OCI-LY1 (cell line): ENCODE measurements at regions not wholly inside any gene's neighbourhood (a gene's known extent, or its start where the extent isn't known, plus 50 kb on each side); places are given as distances from the start of the nearest gene placed in this dataset.

Source experiments
- H2AFZ ChIP-seq: fragments of 200-600 bp; sonication (generic), shearing (Covaris generic); 2 replicates; pipeline ENCODE4 v1.6.0; 2014; ENCODE audit warnings: antibody characterized with exemption, mild to moderate bottlenecking, low read length
- H3F3A ChIP-seq: fragments of 200-600 bp; sonication (generic), shearing (Covaris generic); 2 replicates; pipeline ENCODE4 v1.6.0; 2014; ENCODE audit warnings: mild to moderate bottlenecking, antibody characterized with exemption, low read length, moderate library complexity; ENCODE audit not compliant: insufficient read depth
- H3K27ac ChIP-seq: fragments of 200-600 bp; sonication (generic); 2 replicates; pipeline ENCODE4 v1.5.1; 2014; ENCODE audit warnings: low read length, mixed run types, mild to moderate bottlenecking, low read depth; ENCODE audit not compliant: poor library complexity, severe bottlenecking
- H3K27me3 ChIP-seq: fragments of 200-600 bp; sonication (generic); 2 replicates; pipeline ENCODE4 v1.6.0; 2014; ENCODE audit warnings: antibody characterized with exemption, mild to moderate bottlenecking, low read length, moderate library complexity; ENCODE audit not compliant: insufficient read depth
- H3K36me3 ChIP-seq: fragments of 200-600 bp; sonication (generic); 2 replicates; pipeline ENCODE4 v1.6.1; 2014; ENCODE audit warnings: mild to moderate bottlenecking, antibody characterized with exemption, low read length, moderate library complexity, mixed read lengths; ENCODE audit not compliant: insufficient read depth
- H3K4me1 ChIP-seq: fragments of 200-600 bp; sonication (generic); 2 replicates; pipeline ENCODE4 v1.5.1; 2014; ENCODE audit warnings: mild to moderate bottlenecking, low read length, moderate library complexity; ENCODE audit not compliant: insufficient read depth, severe bottlenecking
- H3K4me2 ChIP-seq: fragments of 200-600 bp; sonication (generic), shearing (Covaris generic); 2 replicates; pipeline ENCODE4 v1.6.1; 2014; ENCODE audit warnings: low read length
- H3K4me3 ChIP-seq: fragments of 200-600 bp; sonication (generic); 2 replicates; pipeline ENCODE4 v1.5.1; 2014; ENCODE audit warnings: low read length, low read depth, mild to moderate bottlenecking, mixed read lengths; ENCODE audit not compliant: poor library complexity, severe bottlenecking
- H3K79me2 ChIP-seq: fragments of 200-600 bp; shearing (Covaris generic); 2 replicates; pipeline ENCODE4 v1.6.1; 2016; ENCODE audit warnings: mixed run types, low read length, mixed read lengths; ENCODE audit not compliant: insufficient read depth
- H3K9ac ChIP-seq: fragments of 200-600 bp; sonication (generic), shearing (Covaris generic); 2 replicates; pipeline ENCODE4 v1.6.1; 2014; ENCODE audit warnings: mild to moderate bottlenecking, low read length, mixed read lengths
- H3K9me2 ChIP-seq: fragments of 200-600 bp; sonication (generic), shearing (Covaris generic); 2 replicates; pipeline ENCODE4 v1.6.1; 2014; ENCODE audit warnings: low read depth, mild to moderate bottlenecking, low read length, mixed read lengths
- H3K9me3 ChIP-seq: fragments of 200-600 bp; shearing (Covaris generic); 2 replicates; pipeline ENCODE4 v1.6.1; 2014; ENCODE audit warnings: low read length, mixed read lengths
- H4K20me1 ChIP-seq: fragments of 200-600 bp; sonication (generic), shearing (Covaris generic); 2 replicates; pipeline ENCODE4 v1.6.0; 2016; ENCODE audit warnings: mild to moderate bottlenecking, low read length; ENCODE audit not compliant: insufficient read depth
- EZH2 ChIP-seq: fragments of 200-600 bp; sonication (generic), shearing (Covaris generic); IDR thresholded peaks from 2 replicates; pipeline ENCODE4 v1.8.0; 2017; ENCODE audit warnings: borderline replicate concordance, mixed run types, mild to moderate bottlenecking, antibody characterized with exemption, low read length, moderate library complexity, mixed read lengths
- TF ChIP-seq, protein P1 (sequence below): fragments of 200-600 bp; sonication (generic), shearing (Covaris generic); IDR thresholded peaks from 2 replicates; pipeline ENCODE4 v1.5.1; 2017; ENCODE audit warnings: mild to moderate bottlenecking, antibody characterized with exemption, low read length, moderate library complexity, mixed read lengths

DNA sequence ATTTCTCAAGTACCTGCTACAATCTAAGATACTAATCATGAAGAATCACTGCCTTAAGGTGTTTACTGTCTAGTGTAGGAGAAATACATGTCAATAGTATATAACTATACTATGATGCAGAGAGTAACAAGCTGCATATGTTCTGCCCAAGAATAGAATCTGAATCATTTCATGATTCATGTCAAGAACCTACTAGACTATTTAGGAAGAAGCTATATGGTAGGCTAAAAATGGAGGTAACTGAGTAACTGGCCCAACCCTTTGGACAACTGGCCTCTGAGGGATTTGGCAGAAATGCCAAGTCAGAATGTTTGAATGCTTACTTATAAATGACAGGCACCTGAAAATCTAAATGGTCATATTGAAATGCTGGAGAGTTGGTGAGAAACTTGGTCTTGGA lies 59.9 kb upstream of the DGKG start:
- H3K79me2 ChIP-seq, result no peaks in the 10 kb centered on the region

DNA sequence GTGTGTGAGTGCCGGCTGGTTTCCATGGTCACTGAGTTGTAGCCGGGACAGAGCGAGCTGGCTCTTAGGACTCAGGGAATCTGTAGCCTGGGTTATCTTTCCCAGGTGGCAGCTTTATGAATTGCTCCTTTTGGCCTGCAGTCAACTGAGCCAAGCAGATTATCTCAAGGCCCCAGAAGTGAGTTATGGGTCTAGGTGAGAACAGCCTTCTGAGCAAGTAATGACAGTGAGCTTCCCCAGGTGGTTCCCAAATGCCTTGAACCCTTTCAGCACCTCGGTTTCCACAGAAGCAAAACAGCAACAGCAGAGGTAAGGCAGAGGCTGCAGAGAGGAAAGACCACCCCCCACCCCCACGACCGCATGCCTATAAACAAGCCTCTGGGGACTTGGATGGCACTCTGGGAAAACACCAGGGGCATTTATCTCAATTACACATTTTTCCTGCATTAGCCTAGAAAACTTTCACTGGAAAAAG lies 56.7 kb upstream of the DGKG start:
- no peaks in the 10 kb centered on the region for H3F3A ChIP-seq
- H3K4me2 ChIP-seq, result no peak overlapping the region
- H2AFZ ChIP-seq, result no peak overlapping the region
- no peaks in the 10 kb centered on the region for H3K9me2 ChIP-seq
- TF ChIP-seq, protein P1, sequence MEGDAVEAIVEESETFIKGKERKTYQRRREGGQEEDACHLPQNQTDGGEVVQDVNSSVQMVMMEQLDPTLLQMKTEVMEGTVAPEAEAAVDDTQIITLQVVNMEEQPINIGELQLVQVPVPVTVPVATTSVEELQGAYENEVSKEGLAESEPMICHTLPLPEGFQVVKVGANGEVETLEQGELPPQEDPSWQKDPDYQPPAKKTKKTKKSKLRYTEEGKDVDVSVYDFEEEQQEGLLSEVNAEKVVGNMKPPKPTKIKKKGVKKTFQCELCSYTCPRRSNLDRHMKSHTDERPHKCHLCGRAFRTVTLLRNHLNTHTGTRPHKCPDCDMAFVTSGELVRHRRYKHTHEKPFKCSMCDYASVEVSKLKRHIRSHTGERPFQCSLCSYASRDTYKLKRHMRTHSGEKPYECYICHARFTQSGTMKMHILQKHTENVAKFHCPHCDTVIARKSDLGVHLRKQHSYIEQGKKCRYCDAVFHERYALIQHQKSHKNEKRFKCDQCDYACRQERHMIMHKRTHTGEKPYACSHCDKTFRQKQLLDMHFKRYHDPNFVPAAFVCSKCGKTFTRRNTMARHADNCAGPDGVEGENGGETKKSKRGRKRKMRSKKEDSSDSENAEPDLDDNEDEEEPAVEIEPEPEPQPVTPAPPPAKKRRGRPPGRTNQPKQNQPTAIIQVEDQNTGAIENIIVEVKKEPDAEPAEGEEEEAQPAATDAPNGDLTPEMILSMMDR, result no peak
- no peak for TF ChIP-seq EZH2
- peaks cover 7% of the 10 kb centered on the region for H3K4me1 ChIP-seq
- H4K20me1 ChIP-seq, result no peaks in the 10 kb centered on the region
- H3K9ac ChIP-seq, result no peak overlapping the region
- H3K4me3 ChIP-seq, result no peak overlapping the region
- H3K79me2 ChIP-seq, result no peaks in the 10 kb centered on the region
- no peaks in the 10 kb centered on the region; the same call in 1 of the 2 replicates for H3K27me3 ChIP-seq
- H3K36me3 ChIP-seq, result no peaks in the 10 kb centered on the region
- H3K27ac ChIP-seq, result no peak overlapping the region
- no peaks in the 10 kb centered on the region for H3K9me3 ChIP-seq

More for the DNA sequence above, 59.9 kb upstream of the DGKG start:
- H3K27me3 ChIP-seq, result no peaks in the 10 kb centered on the region; the same call in 1 of the 2 replicates
- no peak overlapping the region for H3K4me3 ChIP-seq
- TF ChIP-seq EZH2, result no peak
- TF ChIP-seq, protein P1, result no peak
- no peaks in the 10 kb centered on the region for H4K20me1 ChIP-seq
- H3K4me2 ChIP-seq, result no peak overlapping the region
- H2AFZ ChIP-seq, result no peak overlapping the region
- H3K9me2 ChIP-seq, result no peaks in the 10 kb centered on the region
- no peaks in the 10 kb centered on the region for H3K9me3 ChIP-seq
- H3K4me1 ChIP-seq, result peaks cover 10% of the 10 kb centered on the region
- no peak overlapping the region for H3K9ac ChIP-seq
- no peak overlapping the region for H3K27ac ChIP-seq
- H3F3A ChIP-seq, result no peaks in the 10 kb centered on the region
- H3K36me3 ChIP-seq, result no peaks in the 10 kb centered on the region

DNA sequence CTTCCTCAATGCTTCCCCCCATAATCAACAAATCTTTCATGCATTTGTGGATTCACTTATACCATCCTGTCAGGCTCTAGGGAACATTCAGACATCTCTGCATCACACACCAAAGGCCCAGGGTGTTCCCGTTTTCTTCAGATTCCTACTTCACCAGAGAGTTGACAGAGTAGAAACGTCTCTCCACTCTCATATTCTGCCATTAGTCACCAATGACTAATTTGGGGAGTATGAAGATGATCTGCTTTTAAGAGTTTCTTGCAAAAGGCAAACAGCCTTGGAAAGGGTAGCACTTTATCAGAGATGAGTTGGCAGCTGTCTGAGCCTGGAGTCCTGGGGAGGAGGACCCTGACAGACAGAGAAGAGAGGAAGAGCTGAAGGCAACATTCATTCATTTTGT lies 55.8 kb upstream of the DGKG start:
- Histone ChIP-seq H3K9me3 (no peaks in the 10 kb centered on the region), H3K9ac (no peak overlapping the region), H4K20me1 (no peaks in the 10 kb centered on the region), H3K4me2 (no peak overlapping the region), H2AFZ (no peak overlapping the region), H3K9me2 (no peaks in the 10 kb centered on the region), H3K27me3 (no peaks in the 10 kb centered on the region; the same call in 1 of the 2 replicates), H3K4me1 (peaks cover 8% of the 10 kb centered on the region), H3K4me3 (no peak overlapping the region), H3K27ac (no peak overlapping the region), H3K79me2 (no peaks in the 10 kb centered on the region), H3K36me3 (no peaks in the 10 kb centered on the region), H3F3A (no peaks in the 10 kb centered on the region)
- TF ChIP-seq, protein P1, result no peak
- no peak for TF ChIP-seq EZH2
